Neural crest cell (in vitro differentiated cells): ENCODE measurements at regions not wholly inside any gene's neighbourhood (a gene's known extent, or its start where the extent isn't known, plus 50 kb on each side); places are given as distances from the start of the nearest gene placed in this dataset.

Experiments used
- DNase-seq: peaks from one replicate; pipeline ENCODE4 v3.0.0; 2021; ENCODE audit warnings: low read depth, mixed read lengths, low spot score
- H3K27ac Mint-ChIP-seq: one replicate; pipeline ENCODE4 v1.8.0; 2021; ENCODE audit warnings: mild to moderate bottlenecking, mixed read lengths; ENCODE audit not compliant: unreplicated experiment
- H3K27me3 Mint-ChIP-seq: 2 replicates; pipeline ENCODE4 v1.8.0; 2021; ENCODE audit warnings: low read depth, mild to moderate bottlenecking, mixed read lengths
- H3K36me3 Mint-ChIP-seq: 2 replicates; pipeline ENCODE4 v1.8.0; 2021; ENCODE audit warnings: low read depth, mild to moderate bottlenecking, mixed read lengths
- H3K4me1 Mint-ChIP-seq: 2 replicates; pipeline ENCODE4 v1.8.0; 2021; ENCODE audit warnings: mixed read lengths
- H3K4me3 Mint-ChIP-seq: one replicate; pipeline ENCODE4 v1.8.0; 2021; ENCODE audit warnings: mild to moderate bottlenecking, mixed read lengths
- H3K9me3 Mint-ChIP-seq: 2 replicates; pipeline ENCODE4 v1.8.0; 2021; ENCODE audit warnings: mixed read lengths
- TF ChIP-seq, protein P1 (sequence below): fragments of 200-600 bp; sonication (generic); conservative IDR thresholded peaks from 2 replicates; pipeline ENCODE4 v1.5.0; 2021; ENCODE audit warnings: antibody characterized with exemption, mild to moderate bottlenecking

DNA sequence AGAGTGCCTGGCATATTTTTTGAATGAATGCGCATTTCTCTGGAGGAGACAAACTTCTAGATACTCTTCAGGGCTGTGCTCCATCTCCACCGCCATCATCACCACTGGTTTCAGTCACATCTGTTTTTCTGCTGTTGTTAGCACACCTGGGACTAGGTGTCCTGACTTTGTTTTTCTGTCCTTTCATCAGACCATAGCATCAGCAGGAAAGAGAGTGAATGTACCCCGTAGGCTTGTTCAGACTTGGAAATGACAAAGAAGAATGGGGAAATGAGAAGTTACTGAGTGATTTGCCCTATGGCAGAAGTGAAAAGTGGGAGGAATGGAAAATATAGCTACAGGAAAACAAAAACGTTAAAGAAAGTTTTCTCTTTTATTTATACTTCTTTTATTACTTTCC, 965.2 kb upstream of the FANCL start:
- H3K27me3 Mint-ChIP-seq, result no peaks in the 10 kb centered on the region
- TF ChIP-seq, protein P1, sequence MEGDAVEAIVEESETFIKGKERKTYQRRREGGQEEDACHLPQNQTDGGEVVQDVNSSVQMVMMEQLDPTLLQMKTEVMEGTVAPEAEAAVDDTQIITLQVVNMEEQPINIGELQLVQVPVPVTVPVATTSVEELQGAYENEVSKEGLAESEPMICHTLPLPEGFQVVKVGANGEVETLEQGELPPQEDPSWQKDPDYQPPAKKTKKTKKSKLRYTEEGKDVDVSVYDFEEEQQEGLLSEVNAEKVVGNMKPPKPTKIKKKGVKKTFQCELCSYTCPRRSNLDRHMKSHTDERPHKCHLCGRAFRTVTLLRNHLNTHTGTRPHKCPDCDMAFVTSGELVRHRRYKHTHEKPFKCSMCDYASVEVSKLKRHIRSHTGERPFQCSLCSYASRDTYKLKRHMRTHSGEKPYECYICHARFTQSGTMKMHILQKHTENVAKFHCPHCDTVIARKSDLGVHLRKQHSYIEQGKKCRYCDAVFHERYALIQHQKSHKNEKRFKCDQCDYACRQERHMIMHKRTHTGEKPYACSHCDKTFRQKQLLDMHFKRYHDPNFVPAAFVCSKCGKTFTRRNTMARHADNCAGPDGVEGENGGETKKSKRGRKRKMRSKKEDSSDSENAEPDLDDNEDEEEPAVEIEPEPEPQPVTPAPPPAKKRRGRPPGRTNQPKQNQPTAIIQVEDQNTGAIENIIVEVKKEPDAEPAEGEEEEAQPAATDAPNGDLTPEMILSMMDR, result no peak
- H3K4me3 Mint-ChIP-seq, result no peak overlapping the region
- H3K4me1 Mint-ChIP-seq, result peaks cover 8% of the 10 kb centered on the region
- no peak for DNase-seq
- H3K9me3 Mint-ChIP-seq, result peaks cover 2% of the 10 kb centered on the region
- H3K36me3 Mint-ChIP-seq, result no peaks in the 10 kb centered on the region
- no peak overlapping the region for H3K27ac Mint-ChIP-seq

DNA sequence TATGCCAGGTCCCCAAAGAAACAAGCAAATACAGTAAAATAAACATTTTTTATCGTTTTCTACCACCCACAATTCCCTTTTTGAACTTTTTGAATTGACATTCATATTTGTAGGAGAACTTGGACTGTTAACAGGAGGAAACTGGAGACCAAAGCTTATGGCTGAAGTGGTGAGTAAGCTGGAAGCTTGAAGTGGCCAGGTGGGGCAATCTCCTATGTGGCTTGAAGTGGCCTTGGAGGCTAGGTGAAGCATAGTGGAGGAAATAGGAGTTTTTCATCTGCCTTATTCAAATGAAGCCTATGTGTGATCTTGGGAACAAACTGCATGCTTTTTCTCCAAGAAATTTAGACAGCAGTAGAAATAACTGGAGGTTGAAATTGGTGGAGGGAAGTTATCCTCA, 962.9 kb upstream of the FANCL start:
- Mint-ChIP-seq H3K27ac (no peak overlapping the region), H3K9me3 (peaks cover 2% of the 10 kb centered on the region), H3K27me3 (no peaks in the 10 kb centered on the region), H3K4me3 (no peak overlapping the region), H3K36me3 (no peaks in the 10 kb centered on the region), H3K4me1 (peaks cover 8% of the 10 kb centered on the region)
- TF ChIP-seq, protein P1, result no peak
- no peak for DNase-seq

- no peak for DNase-seq
- H3K36me3 Mint-ChIP-seq, result peaks cover 5% of the 10 kb centered on the region
- no peak overlapping the region for H3K27ac Mint-ChIP-seq
- no peaks in the 10 kb centered on the region for H3K27me3 Mint-ChIP-seq
- peaks cover 1% of the 10 kb centered on the region for H3K4me1 Mint-ChIP-seq
- TF ChIP-seq, protein P1, result no peak
- H3K4me3 Mint-ChIP-seq, result no peak overlapping the region
- H3K9me3 Mint-ChIP-seq, result peaks cover 6% of the 10 kb centered on the region
Measured at GRCh38 chr2:59196491-59196890, 955.4 kb upstream of the FANCL start.

- H3K9me3 Mint-ChIP-seq, result peaks cover 6% of the 10 kb centered on the region
- no peak overlapping the region for H3K4me3 Mint-ChIP-seq
- no peak for DNase-seq
- no peaks in the 10 kb centered on the region for H3K4me1 Mint-ChIP-seq
- H3K36me3 Mint-ChIP-seq, result peaks cover 5% of the 10 kb centered on the region
- TF ChIP-seq, protein P1, result no peak
- no peaks in the 10 kb centered on the region for H3K27me3 Mint-ChIP-seq
- no peak overlapping the region for H3K27ac Mint-ChIP-seq
Measured at GRCh38 chr2:59195851-59196250, 954.7 kb upstream of the FANCL start.

GRCh38 chr2:59191781-59192180, 950.7 kb upstream of the FANCL start:
- H3K27ac Mint-ChIP-seq, result no peak overlapping the region
- H3K9me3 Mint-ChIP-seq, result no peaks in the 10 kb centered on the region
- no peak overlapping the region for H3K4me3 Mint-ChIP-seq
- H3K36me3 Mint-ChIP-seq, result no peaks in the 10 kb centered on the region
- DNase-seq, result no peak
- TF ChIP-seq, protein P1, result no peak
- no peaks in the 10 kb centered on the region for H3K27me3 Mint-ChIP-seq
- no peaks in the 10 kb centered on the region for H3K4me1 Mint-ChIP-seq

DNA sequence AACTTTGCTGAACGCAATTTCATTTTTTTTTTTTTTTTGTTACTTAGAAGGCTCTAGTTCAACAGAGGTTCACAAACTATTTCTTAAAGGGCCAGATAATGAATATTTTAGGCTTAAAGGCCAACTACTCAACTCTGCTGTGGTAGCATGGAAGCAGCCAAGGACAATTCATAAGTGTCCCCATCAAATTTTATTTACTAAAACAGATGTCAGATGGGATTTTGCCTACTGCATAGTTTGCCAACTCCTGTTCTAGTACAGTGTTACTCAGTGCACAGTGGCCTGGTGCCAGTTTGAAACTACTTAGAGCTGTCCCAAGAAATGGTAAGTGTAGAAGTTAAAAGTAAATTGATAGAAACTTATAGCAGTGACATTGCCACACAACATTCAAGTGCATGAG, 949.4 kb upstream of the FANCL start:
- DNase-seq, result no peak
- TF ChIP-seq, protein P1, result no peak
- H3K9me3 Mint-ChIP-seq, result no peaks in the 10 kb centered on the region
- no peak overlapping the region for H3K27ac Mint-ChIP-seq
- H3K27me3 Mint-ChIP-seq, result no peaks in the 10 kb centered on the region
- no peak overlapping the region for H3K4me3 Mint-ChIP-seq
- H3K4me1 Mint-ChIP-seq, result no peaks in the 10 kb centered on the region
- H3K36me3 Mint-ChIP-seq, result no peaks in the 10 kb centered on the region
